Nephron (organoid): ENCODE measurements at regions not wholly inside any gene's neighbourhood (a gene's known extent, or its start where the extent isn't known, plus 50 kb on each side); places are given as distances from the start of the nearest gene placed in this dataset.

Experiments
- H3K27ac Mint-ChIP-seq, 3 experiments: 2 replicates each; pipeline ENCODE4 v1.8.0; 2020; ENCODE audit warnings: mixed read lengths in 3 of 3, mild to moderate bottlenecking in 2 of 3, moderate library complexity in 1 of 3
- H3K27me3 Mint-ChIP-seq: 2 replicates; pipeline ENCODE4 v1.8.0; 2021; ENCODE audit warnings: low read depth, mild to moderate bottlenecking, moderate library complexity, mixed read lengths
- H3K36me3 Mint-ChIP-seq: 2 replicates; pipeline ENCODE4 v1.8.0; 2020; ENCODE audit warnings: low read depth, mixed read lengths
- H3K4me1 Mint-ChIP-seq: 2 replicates; pipeline ENCODE4 v1.8.0; 2020; ENCODE audit warnings: mixed read lengths
- H3K4me3 Mint-ChIP-seq, 3 experiments: 2 replicates each; pipeline ENCODE4 v1.8.0; 2020; ENCODE audit warnings: mild to moderate bottlenecking in 3 of 3, mixed read lengths in 3 of 3, moderate library complexity in 2 of 3
- H3K9me3 Mint-ChIP-seq: 2 replicates; pipeline ENCODE4 v1.8.0; 2020; ENCODE audit warnings: mixed read lengths
- TF ChIP-seq, protein P1 (sequence below), 3 experiments: fragments of 200-600 bp; sonication (generic); IDR thresholded peaks; one replicate each; pipeline ENCODE4 v1.5.0; 2021; ENCODE audit warnings: antibody characterized with exemption in 3 of 3; ENCODE audit not compliant: unreplicated experiment in 3 of 3

DNA sequence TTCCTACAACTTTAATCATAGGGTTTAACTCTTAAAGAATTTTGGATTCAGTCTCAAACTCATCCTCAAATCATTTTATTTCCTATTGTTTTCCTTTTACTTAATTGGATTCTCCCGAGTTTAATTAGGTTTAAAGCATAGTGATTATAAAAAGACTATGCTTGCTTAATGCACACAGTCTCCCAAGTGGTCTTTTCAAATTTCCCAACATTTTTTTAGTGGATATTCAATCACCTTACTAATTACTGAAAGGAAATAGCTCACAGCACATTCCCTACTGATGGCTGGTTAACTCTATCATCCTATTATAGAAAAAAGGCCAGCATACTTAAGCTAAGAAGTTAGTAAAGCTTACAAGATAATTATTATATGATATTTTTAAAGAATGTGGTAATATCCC is 170.6 kb downstream of the PRDM9 start:
- Mint-ChIP-seq H3K4me1 (peaks cover 5% of the 10 kb centered on the region), H3K9me3 (no peaks in the 10 kb centered on the region), H3K4me3 (no peak overlapping the region), H3K36me3 (no peaks in the 10 kb centered on the region), H3K27me3 (peaks cover 5% of the 10 kb centered on the region), H3K27ac (no peak overlapping the region)
- TF ChIP-seq, protein P1, sequence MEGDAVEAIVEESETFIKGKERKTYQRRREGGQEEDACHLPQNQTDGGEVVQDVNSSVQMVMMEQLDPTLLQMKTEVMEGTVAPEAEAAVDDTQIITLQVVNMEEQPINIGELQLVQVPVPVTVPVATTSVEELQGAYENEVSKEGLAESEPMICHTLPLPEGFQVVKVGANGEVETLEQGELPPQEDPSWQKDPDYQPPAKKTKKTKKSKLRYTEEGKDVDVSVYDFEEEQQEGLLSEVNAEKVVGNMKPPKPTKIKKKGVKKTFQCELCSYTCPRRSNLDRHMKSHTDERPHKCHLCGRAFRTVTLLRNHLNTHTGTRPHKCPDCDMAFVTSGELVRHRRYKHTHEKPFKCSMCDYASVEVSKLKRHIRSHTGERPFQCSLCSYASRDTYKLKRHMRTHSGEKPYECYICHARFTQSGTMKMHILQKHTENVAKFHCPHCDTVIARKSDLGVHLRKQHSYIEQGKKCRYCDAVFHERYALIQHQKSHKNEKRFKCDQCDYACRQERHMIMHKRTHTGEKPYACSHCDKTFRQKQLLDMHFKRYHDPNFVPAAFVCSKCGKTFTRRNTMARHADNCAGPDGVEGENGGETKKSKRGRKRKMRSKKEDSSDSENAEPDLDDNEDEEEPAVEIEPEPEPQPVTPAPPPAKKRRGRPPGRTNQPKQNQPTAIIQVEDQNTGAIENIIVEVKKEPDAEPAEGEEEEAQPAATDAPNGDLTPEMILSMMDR (IDR thresholded peaks at IDR 0.05; ENCODE audit: unreplicated experiment in 3 of 3): no peak

DNA sequence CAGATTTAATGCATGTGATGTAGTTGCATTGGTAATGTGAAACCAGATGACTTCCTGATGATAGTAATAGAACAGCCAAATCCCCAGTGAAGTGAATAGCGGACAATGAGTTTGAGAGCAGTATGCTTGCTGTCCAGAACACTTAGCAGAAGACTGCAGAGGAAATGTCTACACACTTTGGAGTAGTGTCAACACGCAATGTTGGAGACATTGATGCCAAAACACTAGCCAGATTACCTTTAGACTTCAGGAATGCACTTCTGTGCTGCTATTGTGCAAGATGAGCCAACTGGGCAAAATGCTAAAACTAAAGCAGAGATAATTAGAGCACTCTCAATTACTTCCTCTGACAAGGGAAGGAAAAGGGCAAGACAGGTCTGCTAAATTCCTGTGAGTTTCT is 176.7 kb downstream of the PRDM9 start:
- Mint-ChIP-seq H3K9me3 (no peaks in the 10 kb centered on the region), H3K4me1 (no peaks in the 10 kb centered on the region), H3K27ac (no peak overlapping the region), H3K27me3 (no peaks in the 10 kb centered on the region), H3K36me3 (no peaks in the 10 kb centered on the region), H3K4me3 (no peak overlapping the region)
- TF ChIP-seq, protein P1 (IDR thresholded peaks at IDR 0.05; ENCODE audit: unreplicated experiment in 3 of 3): no peak

DNA sequence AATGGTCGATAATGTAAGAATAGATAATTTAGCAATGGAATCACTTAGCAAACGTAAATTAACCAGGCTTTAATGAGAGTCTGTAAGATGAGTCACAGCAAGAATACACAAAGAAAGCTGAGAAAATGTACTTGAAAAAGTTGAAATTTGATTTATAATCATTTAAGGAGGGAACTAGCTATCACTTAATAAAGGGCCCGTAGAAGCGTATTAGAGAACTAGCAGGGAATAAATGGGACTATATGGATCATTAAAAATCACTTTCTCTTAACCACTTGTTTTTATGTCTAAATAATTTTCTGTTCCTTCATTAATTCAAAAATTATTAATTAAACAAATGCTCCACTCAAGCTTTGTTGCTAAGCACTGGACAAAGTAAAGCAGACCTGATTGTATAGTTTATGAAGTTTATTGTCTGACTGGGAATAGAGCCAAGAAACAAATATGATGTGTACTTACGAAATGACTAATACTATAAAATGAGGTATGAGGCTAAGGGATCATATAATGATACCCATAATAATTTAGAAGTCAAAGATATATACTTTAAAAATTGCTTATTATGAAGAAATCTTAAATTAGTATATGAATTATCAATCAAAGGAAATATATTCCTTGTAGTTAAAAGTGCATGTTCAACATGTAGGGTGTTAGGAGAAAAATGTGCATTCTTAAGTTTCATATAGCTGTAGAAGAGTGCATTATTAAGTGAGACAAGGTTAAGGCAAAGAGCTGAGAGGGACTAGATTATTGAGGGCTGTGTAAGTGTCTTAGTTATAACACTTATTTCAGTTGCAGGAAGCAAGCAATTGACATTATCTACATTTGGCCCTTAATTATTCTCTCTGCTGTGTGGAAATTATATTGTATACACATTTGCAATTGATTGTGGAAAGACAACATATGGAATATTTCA is 196.8 kb downstream of the PRDM9 start:
- H3K4me3 Mint-ChIP-seq: no peak overlapping the region
- H3K4me1 Mint-ChIP-seq: no peaks in the 10 kb centered on the region
- H3K27me3 Mint-ChIP-seq: no peaks in the 10 kb centered on the region
- no peak overlapping the region for H3K27ac Mint-ChIP-seq
- no peaks in the 10 kb centered on the region for H3K36me3 Mint-ChIP-seq
- TF ChIP-seq, protein P1 (IDR thresholded peaks at IDR 0.05; ENCODE audit: unreplicated experiment in 3 of 3): no peak
- no peaks in the 10 kb centered on the region for H3K9me3 Mint-ChIP-seq

DNA sequence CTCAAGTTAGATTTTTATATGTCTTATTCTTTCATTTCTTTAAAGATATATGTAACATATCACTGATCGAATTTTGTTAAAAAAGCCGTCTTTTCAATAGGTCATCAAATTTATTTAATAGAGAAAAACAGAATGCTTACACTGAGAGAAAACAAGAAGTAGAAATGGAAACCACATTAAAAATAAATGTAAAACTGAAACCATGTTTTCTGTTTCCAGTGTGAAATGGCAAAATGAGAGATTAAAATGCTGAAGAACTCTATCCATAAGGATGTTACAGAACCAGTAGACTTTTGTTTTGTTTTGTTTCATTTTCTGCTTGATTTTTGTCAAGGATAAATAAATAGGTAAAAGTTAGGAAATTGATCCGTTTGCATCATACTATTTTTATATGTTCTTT is 210.1 kb downstream of the PRDM9 start:
- Mint-ChIP-seq H3K36me3 (no peaks in the 10 kb centered on the region), H3K4me1 (peaks cover 10% of the 10 kb centered on the region), H3K9me3 (peaks cover 2% of the 10 kb centered on the region), H3K27ac (no peak overlapping the region), H3K27me3 (no peaks in the 10 kb centered on the region), H3K4me3 (no peak overlapping the region)
- TF ChIP-seq, protein P1 (IDR thresholded peaks at IDR 0.05; ENCODE audit: unreplicated experiment in 3 of 3): no peak

DNA sequence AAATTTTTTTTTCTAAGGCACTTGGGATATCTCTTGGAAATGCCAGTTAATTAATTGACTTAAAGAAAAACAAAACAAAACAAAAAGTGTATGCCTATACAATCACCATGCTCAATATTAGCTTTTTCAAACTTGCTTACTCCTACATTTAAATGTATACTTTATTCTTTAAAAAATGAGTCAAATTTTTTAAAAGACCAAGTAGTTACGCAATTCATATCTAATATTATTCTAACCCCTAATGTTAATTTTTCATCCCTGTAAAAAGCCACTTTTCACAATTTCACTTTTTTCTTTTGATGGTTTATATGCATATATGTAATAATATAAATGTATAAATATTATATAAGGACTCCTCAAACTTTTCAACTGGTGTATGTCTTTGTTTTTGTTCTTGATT is 211.2 kb downstream of the PRDM9 start:
- TF ChIP-seq, protein P1 (IDR thresholded peaks at IDR 0.05; ENCODE audit: unreplicated experiment in 3 of 3): no peak
- Mint-ChIP-seq H3K27ac (no peak overlapping the region), H3K9me3 (no peaks in the 10 kb centered on the region), H3K4me3 (no peak overlapping the region), H3K36me3 (no peaks in the 10 kb centered on the region), H3K27me3 (no peaks in the 10 kb centered on the region), H3K4me1 (peaks cover 10% of the 10 kb centered on the region)

DNA sequence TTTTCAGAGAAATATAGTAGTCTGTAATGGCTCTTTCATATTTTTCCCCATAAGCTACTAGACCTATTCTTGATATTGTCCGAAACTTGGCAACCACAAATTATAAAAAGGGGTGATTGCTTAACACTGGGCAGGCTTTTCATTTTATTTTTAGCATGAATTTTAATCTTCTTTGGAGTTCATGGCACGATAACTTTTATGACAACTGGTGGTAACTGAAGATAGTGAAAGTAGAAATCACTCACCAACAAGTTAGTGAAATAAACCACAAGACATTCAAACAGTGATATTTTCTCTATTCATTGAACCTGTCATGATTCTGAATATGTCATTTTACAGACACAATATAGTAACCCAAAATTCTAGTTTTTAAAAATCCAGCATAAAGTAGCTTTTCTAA is 213.9 kb downstream of the PRDM9 start:
- Mint-ChIP-seq H3K36me3 (no peaks in the 10 kb centered on the region), H3K4me3 (no peak overlapping the region), H3K27ac (no peak overlapping the region), H3K4me1 (peaks cover 10% of the 10 kb centered on the region), H3K27me3 (no peaks in the 10 kb centered on the region), H3K9me3 (no peaks in the 10 kb centered on the region)
- TF ChIP-seq, protein P1 (IDR thresholded peaks at IDR 0.05; ENCODE audit: unreplicated experiment in 3 of 3): no peak
